GM21576 (cell line): ENCODE measurements at regions not wholly inside any gene's neighbourhood (a gene's known extent, or its start where the extent isn't known, plus 50 kb on each side); places are given as distances from the start of the nearest gene placed in this dataset.
"Not testable (repeated sequence)": the region's sequence is repeated elsewhere in the genome, so short reads cannot be mapped to it uniquely, and the experiment has no call there.

Experiments
- ATAC-seq: cut with Tn5 transposase; IDR thresholded peaks from one replicate; pipeline ENCODE4 v1.9.1; 2021; ENCODE audit warnings: mild to moderate bottlenecking, moderate library complexity; ENCODE audit not compliant: unreplicated experiment

DNA sequence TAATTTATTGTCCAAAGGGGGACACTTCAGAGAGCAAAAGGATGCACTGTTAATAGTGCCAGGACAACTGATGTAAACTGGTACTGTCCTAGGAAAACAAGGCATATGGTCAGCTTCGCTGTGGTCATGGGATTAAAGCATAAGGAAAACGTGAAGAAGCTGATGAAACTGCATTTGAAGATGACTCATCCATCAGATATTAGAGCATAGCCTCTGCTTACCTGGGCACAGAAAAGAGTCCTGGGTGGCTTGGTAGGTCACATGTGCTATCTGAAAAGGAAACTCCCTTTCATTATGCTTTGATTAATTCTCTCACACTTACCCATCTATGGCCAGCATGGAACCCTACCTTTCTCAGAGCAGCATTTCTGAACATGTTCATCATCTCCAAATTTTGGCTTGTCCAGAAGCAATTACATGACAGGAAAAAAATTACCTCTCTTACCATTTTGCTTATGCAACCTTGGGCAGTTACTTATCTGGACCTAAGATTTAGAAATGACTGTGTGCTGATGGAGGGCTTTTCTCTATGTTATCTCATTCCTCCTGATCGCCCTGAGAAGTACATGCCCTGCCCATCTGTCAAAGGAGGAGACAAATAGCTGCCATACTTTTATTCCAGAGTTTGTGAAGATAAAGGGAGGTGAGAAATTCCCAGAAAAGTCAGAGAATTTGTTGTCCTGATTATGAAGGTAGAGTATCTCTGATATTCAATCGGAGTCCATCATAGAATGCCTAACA is 275.3 kb upstream of the SLC14A2 start:
- ATAC-seq = no peak

DNA sequence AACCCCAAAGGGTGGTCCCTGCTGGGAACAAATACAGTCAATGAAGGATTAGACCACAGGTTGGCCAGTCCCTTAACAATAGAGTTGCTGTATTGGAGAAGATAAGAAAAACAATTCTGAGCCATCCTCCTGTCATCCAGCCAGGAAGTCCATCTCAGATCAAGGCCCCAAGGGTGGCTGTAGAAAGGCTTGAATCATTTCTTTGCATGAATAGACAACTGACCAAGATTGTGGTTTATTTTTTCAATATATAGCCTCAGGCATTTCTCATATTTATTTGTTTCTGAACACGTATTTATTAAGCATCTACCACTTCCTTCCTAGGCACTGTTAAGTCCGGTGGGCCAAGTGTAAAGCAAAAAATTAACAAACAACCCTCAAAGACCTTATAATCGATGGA is 274.4 kb upstream of the SLC14A2 start:
- no peak for ATAC-seq

GRCh38 chr18:45341454-45341853 is 273.8 kb upstream of the SLC14A2 start:
- no peak for ATAC-seq

DNA sequence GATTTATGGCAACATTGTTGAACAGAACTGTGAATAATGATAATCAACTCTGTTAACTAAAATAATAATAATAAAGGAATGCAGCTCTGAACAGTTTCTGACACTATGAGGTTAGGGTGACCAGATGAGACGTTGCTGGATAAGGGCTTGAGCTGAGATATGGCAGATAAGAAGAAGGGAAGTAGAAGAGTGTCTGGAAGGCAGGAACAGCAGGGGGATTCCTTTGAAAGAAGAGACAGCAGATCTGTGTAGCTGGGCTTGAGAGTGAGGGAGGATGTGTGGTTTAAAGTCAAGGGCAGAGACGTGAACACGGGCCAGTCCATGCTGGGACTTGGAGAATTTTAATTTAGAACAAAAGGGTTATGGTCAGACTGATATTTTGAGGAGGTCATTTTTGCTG is 273.1 kb upstream of the SLC14A2 start:
- ATAC-seq = no peak

GRCh38 chr18:45342653-45343052 is 272.6 kb upstream of the SLC14A2 start:
- no peak for ATAC-seq

GRCh38 chr18:45343365-45343764 is 271.9 kb upstream of the SLC14A2 start:
- no peak for ATAC-seq

- not testable (repeated sequence) for ATAC-seq
Observed at GRCh38 chr18:45344680-45345079, 270.6 kb upstream of the SLC14A2 start.

- ATAC-seq = no peak
Observed at GRCh38 chr18:45349019-45349418, 266.3 kb upstream of the SLC14A2 start.

DNA sequence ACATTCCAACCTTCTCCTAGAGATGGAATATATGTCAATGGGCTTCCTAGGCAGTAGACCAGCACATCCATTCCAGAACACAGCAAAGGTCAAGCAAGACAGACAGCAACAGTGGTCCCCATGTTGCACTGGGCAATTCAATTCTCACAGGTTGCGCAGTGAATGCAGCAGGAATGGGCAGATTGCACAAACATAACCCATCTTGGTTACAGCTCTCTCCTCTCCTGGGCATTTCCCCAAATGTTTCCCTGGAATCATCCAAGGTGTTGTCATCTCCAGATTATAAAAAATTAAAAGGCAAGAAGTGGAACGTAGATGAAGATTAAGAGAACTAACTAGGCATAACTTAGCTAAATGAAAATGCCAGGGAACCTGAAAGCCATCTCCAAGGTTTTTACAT is 265.8 kb upstream of the SLC14A2 start:
- no peak for ATAC-seq

DNA sequence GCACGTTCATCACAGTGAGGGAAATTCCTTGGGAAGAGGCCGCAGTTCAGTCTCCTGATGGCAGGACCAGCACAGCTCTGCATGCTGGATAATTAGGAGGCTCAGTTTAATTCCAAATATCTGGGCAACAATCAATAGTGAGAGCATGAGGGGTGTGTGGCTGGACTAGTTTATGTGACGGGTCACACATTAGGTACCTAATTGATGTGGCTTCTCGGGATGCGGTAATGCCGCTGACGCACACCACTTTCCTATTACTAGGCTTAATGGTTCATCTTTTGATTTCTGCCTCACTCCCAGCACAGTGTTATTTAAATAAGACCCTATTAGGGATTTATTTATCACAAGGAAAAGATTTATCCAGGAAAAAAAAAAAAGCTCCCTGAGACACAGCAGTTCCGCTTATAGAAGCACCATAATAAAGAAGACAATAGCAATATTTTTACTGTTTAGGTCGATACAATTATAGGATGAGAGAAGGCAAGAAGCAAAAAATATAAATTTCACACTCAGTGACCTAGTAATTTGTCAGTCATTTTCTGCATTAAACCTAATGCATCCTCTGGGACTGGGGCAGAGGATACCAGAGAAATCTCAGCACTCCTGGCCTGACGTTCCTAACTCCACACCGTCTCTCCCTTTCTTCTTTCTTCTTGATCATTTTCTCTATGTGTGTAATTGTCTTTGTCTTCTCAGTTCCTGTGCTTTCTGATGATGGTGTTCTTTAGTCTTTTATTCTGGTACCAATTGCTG is 264.7 kb upstream of the SLC14A2 start:
- ATAC-seq = no peak

DNA sequence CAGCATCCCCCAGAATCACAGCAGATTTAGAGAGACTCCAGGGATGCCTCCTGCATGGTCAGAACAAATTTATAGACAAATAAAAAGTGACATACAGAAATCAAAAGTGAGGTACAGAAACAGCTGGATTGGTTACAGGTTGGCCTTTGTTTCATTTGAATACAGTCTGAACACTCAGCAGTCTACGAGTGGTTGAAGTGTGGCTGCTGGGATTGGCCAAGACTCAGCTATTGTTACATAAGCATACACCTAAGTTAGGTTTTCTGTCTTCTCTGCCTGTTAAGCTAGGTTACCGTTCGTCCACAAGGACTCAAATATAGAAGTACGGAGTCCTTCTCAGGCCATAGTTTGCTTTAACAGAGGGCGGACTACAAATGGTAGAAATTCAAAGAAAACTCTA is 262.4 kb upstream of the SLC14A2 start:
- no peak for ATAC-seq

- no peak for ATAC-seq
Observed at GRCh38 chr18:45353530-45353929, 261.7 kb upstream of the SLC14A2 start.

DNA sequence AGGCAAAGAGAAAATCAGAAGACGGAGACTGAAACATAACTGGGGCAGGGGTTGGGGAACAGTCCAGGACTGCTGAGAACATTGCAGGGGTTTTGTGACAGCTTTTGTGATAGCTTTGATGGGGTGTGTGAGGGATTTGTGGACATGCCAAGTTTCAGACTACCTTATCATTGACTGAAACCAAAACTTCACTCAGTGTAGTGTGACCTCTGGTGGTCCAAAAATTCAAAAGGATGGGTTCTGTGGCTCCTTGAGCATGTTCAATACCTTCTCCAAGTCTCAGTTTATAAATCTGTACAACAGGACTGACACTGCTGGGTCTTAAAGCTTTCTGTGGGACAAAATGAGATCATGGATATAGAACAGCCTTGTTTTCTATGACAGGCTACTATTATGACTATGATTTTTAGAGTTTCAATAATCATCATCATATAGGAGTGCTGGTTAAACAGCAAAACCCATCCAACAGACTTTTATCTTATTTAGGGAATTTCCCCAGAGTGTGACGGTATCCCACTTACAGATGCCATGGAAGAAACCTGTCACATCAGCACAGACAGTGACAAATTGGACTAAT is 259.2 kb upstream of the SLC14A2 start:
- ATAC-seq = no peak

- ATAC-seq = no peak
Observed at GRCh38 chr18:45357686-45358470, 257.4 kb upstream of the SLC14A2 start.

- no peak for ATAC-seq
Observed at GRCh38 chr18:45359275-45360009, 255.8 kb upstream of the SLC14A2 start.

GRCh38 chr18:45361125-45361851 is 254.0 kb upstream of the SLC14A2 start:
- no peak for ATAC-seq

DNA sequence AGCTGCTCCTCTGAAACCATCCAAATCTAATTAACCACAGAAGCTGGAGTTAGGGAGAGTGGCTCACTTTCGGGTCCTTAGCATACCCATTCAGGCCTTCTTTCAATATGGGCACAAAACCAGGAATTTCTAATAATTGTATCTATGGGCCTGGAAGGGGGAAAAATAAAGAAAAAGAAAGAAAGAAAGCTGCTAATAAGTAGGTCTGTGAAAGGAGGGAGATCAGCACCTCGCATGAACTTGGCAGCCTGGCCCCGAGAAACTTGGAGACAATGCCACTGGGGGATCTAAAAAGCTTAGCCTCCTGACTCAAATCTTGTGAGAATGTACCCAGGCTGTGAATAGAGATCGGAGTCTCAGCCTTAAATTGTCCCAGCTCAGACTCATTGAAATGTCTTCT is 252.1 kb upstream of the SLC14A2 start:
- no peak for ATAC-seq

DNA sequence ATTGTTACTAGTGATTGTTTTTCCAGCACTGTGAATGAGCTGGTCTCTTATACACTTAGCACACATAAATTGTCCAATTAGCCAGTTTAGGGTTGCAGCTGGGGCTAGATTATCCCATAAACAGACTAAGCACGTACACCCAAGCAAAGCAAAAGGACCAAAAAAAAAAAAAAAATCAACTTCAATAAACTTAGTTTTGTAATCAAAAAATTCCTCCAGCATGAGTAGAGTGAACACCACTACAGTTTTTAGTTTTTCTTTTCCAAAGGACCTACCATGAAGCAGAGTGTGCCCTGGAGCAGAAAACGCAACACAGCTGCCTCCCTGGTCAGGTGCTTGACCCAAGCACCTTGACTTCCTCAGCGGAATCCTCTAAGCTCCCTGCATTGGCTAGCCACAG is 249.4 kb upstream of the SLC14A2 start:
- ATAC-seq = no peak

GRCh38 chr18:45370255-45371010 is 244.8 kb upstream of the SLC14A2 start:
- ATAC-seq = no peak
